Midbrain (tissue), 1 donor: ENCODE measurements at regions not wholly inside any gene's neighbourhood (a gene's known extent, or its start where the extent isn't known, plus 50 kb on each side); places are given as distances from the start of the nearest gene placed in this dataset.

Experiments used
- DNase-seq: peaks from one replicate; lab custom pipeline; 2025; lab: John Stamatoyannopoulos, UW

GRCh38 chr2:217275091-217275490 lies 415.2 kb upstream of the TNP1 start:
- DNase-seq: no peak

GRCh38 chr2:217274578-217274977 lies 414.7 kb upstream of the TNP1 start:
- no peak for DNase-seq

GRCh38 chr2:217273851-217274250 lies 414.0 kb upstream of the TNP1 start:
- DNase-seq: no peak

GRCh38 chr2:217273162-217273561 lies 413.3 kb upstream of the TNP1 start:
- no peak for DNase-seq

GRCh38 chr2:217271813-217272212 lies 411.9 kb upstream of the TNP1 start:
- DNase-seq: no peak

GRCh38 chr2:217270485-217271121 lies 410.7 kb upstream of the TNP1 start:
- DNase-seq: no peak

- DNase-seq: no peak
Measured at GRCh38 chr2:217269701-217270484, 410.0 kb upstream of the TNP1 start.

GRCh38 chr2:217268978-217269377 lies 409.1 kb upstream of the TNP1 start:
- no peak for DNase-seq

- DNase-seq: no peak
Measured at GRCh38 chr2:217267758-217268157, 407.9 kb upstream of the TNP1 start.

- no peak for DNase-seq
Measured at GRCh38 chr2:217263756-217264155, 403.9 kb upstream of the TNP1 start.

GRCh38 chr2:217262911-217263310 lies 403.0 kb upstream of the TNP1 start:
- no peak for DNase-seq

GRCh38 chr2:217261452-217261851 lies 401.6 kb upstream of the TNP1 start:
- no peak for DNase-seq

GRCh38 chr2:217260441-217261115 lies 400.7 kb upstream of the TNP1 start:
- no peak for DNase-seq

GRCh38 chr2:217258170-217258569 lies 398.3 kb upstream of the TNP1 start:
- DNase-seq: no peak

GRCh38 chr2:217256251-217256650 lies 396.4 kb upstream of the TNP1 start:
- DNase-seq: no peak

- DNase-seq: no peak
Measured at GRCh38 chr2:217254111-217254510, 394.2 kb upstream of the TNP1 start.

- DNase-seq: no peak
Measured at GRCh38 chr2:217252181-217252580, 392.3 kb upstream of the TNP1 start.

GRCh38 chr2:217250013-217250524 lies 390.2 kb upstream of the TNP1 start:
- DNase-seq: no peak

GRCh38 chr2:217249121-217250012 lies 389.5 kb upstream of the TNP1 start:
- no peak for DNase-seq

GRCh38 chr2:217248312-217248935 lies 388.6 kb upstream of the TNP1 start:
- DNase-seq: peak; percentile 90

GRCh38 chr2:217247476-217247875 lies 387.6 kb upstream of the TNP1 start:
- DNase-seq: no peak
